IMR-90 (cell line): ENCODE measurements at regions not wholly inside any gene's neighbourhood (a gene's known extent, or its start where the extent isn't known, plus 50 kb on each side); places are given as distances from the start of the nearest gene placed in this dataset.
A peak's percentile ranks its signal among the peaks of the same experiment; 100 is the strongest.

Source experiments
- ATAC-seq: fragments of 200-7000 bp; cut with Tn5 transposase; 2 replicates; pipeline ENCODE4 v1.9.1; 2020; ENCODE audit warnings: low read depth, mild to moderate bottlenecking, moderate library complexity
- BruUV-seq: library from RNA; stranded (reverse); fragments of 400-500 nt; replicated peaks from 2 replicates; lab custom pipeline; 2021; lab: Mats Ljungman, UMichigan
- CTCF ChIA-PET: fragments of 300-600 bp; formaldehyde crosslinking; extraction: SDS; loops from one replicate; lab custom pipeline; 2021; ENCODE audit warnings: antibody characterized with exemption; lab: Yijun Ruan, JAX
- POLR2A ChIA-PET: fragments of 300-600 bp; sonication (Branson Sonifier 250); formaldehyde crosslinking; loops from one replicate; lab custom pipeline; 2022; ENCODE audit warnings: antibody characterized with exemption; ENCODE audit not compliant: unreplicated experiment; lab: Charles Lee
- DNase-seq: peaks from one replicate; pipeline ENCODE4 v3.0.0; 2013
- H2AFZ ChIP-seq: replicated peaks from 2 replicates; pipeline ENCODE3; 2013; ENCODE audit warnings: low read length, mild to moderate bottlenecking; ENCODE audit not compliant: poor library complexity
- H2AK5ac ChIP-seq: 2 replicates; pipeline ENCODE4 v1.6.1; 2013; ENCODE audit warnings: low read depth, low read length, inconsistent platforms
- H2AK9ac ChIP-seq: replicated peaks from 2 replicates; pipeline ENCODE3; 2013; ENCODE audit warnings: mild to moderate bottlenecking, low read depth, low read length, moderate library complexity; ENCODE audit not compliant: poor library complexity
- H2BK120ac ChIP-seq: 2 replicates; pipeline ENCODE4 v1.6.1; 2013; ENCODE audit warnings: low read depth, low read length, inconsistent platforms
- H2BK15ac ChIP-seq: 3 replicates; pipeline ENCODE4 v1.6.1; 2013; ENCODE audit warnings: low read depth, low read length, inconsistent platforms
- H2BK20ac ChIP-seq: 2 replicates; pipeline ENCODE4 v1.6.1; 2013; ENCODE audit warnings: low read depth, mild to moderate bottlenecking, inconsistent platforms, low read length, moderate library complexity
- H2BK5ac ChIP-seq: 2 replicates; pipeline ENCODE4 v1.6.1; 2013; ENCODE audit warnings: mild to moderate bottlenecking, low read depth, low read length, inconsistent platforms; ENCODE audit not compliant: poor library complexity, severe bottlenecking
- H3K14ac ChIP-seq: replicated peaks from 2 replicates; pipeline ENCODE4 v1.6.1; 2013; ENCODE audit warnings: low read depth, low read length, inconsistent platforms
- H3K18ac ChIP-seq: 2 replicates; pipeline ENCODE4 v1.6.1; 2013; ENCODE audit warnings: low read depth, low read length, control low read depth
- H3K23ac ChIP-seq: 2 replicates; pipeline ENCODE4 v1.6.1; 2013; ENCODE audit warnings: low read depth, low read length, inconsistent platforms
- H3K27ac ChIP-seq: 2 replicates; pipeline ENCODE4 v1.5.1; 2013; ENCODE audit warnings: mild to moderate bottlenecking, control low read depth, low read length; ENCODE audit not compliant: insufficient read depth
- H3K27me3 ChIP-seq: 2 replicates; pipeline ENCODE4 v1.6.1; 2013; ENCODE audit warnings: low read length; ENCODE audit not compliant: control insufficient read depth, insufficient read depth
- H3K36me3 ChIP-seq: 2 replicates; pipeline ENCODE4 v1.6.1; 2013; ENCODE audit warnings: low read length, mixed read lengths; ENCODE audit not compliant: control insufficient read depth, insufficient read depth
- H3K4ac ChIP-seq: 2 replicates; pipeline ENCODE4 v1.6.1; 2013; ENCODE audit warnings: low read depth, low read length, inconsistent platforms
- H3K4me1 ChIP-seq: 2 replicates; pipeline ENCODE4 v1.6.1; 2013; ENCODE audit warnings: low read length, mixed read lengths; ENCODE audit not compliant: control insufficient read depth, insufficient read depth
- H3K4me2 ChIP-seq: 2 replicates; pipeline ENCODE4 v1.6.1; 2013; ENCODE audit warnings: low read depth, mild to moderate bottlenecking, control low read depth, low read length, moderate library complexity
- H3K4me3 ChIP-seq: 2 replicates; pipeline ENCODE4 v1.5.1; 2013; ENCODE audit warnings: low read depth, mild to moderate bottlenecking, control low read depth, low read length, moderate library complexity; ENCODE audit not compliant: insufficient read depth
- H3K56ac ChIP-seq: 2 replicates; pipeline ENCODE4 v1.6.1; 2013; ENCODE audit warnings: low read length, inconsistent platforms; ENCODE audit not compliant: insufficient read depth; ENCODE audit errors: extremely low read depth
- H3K79me1 ChIP-seq, 2 experiments: 2 replicates each; pipeline ENCODE4 v1.6.1; 2013; ENCODE audit warnings: low read length in 2 of 2, inconsistent platforms in 1 of 2, low read depth in 1 of 2
- H3K9ac ChIP-seq: 2 replicates; pipeline ENCODE4 v1.6.1; 2013; ENCODE audit warnings: low read depth, low read length, control low read depth
- H3K9me1 ChIP-seq: 2 replicates; pipeline ENCODE4 v1.6.1; 2013; ENCODE audit warnings: low read length, inconsistent platforms; ENCODE audit not compliant: insufficient read depth
- H3K9me3 ChIP-seq: 2 replicates; pipeline ENCODE4 v1.6.1; 2013; ENCODE audit warnings: low read length; ENCODE audit not compliant: control insufficient read depth, insufficient read depth
- H4K20me1 ChIP-seq: 2 replicates; pipeline ENCODE4 v1.6.1; 2013; ENCODE audit warnings: low read length, inconsistent platforms; ENCODE audit not compliant: insufficient read depth
- H4K5ac ChIP-seq: 2 replicates; pipeline ENCODE4 v1.6.1; 2013; ENCODE audit warnings: mild to moderate bottlenecking, low read depth, low read length, control low read depth
- H4K8ac ChIP-seq, 2 experiments: 2 replicates each; pipeline ENCODE4 v1.6.1; 2013; ENCODE audit warnings: low read depth in 2 of 2, low read length in 2 of 2, control low read depth in 1 of 2, inconsistent platforms in 1 of 2
- H4K91ac ChIP-seq: 2 replicates; pipeline ENCODE4 v1.6.1; 2013; ENCODE audit warnings: low read depth, low read length, inconsistent platforms; ENCODE audit not compliant: insufficient read depth
- BHLHE40 ChIP-seq: fragments of 150-350 bp; IDR thresholded peaks from 2 replicates; pipeline ENCODE4 v1.6.1; 2016; ENCODE audit warnings: mild to moderate bottlenecking, low read depth, low read length
- CEBPB ChIP-seq: IDR thresholded peaks from 2 replicates; pipeline ENCODE4 v1.6.1; 2012; ENCODE audit warnings: low read depth, low read length, improper control_type of control experiment
- CHD1 ChIP-seq: IDR thresholded peaks from 2 replicates; pipeline ENCODE4 v1.6.1; 2012; ENCODE audit warnings: low read depth, low read length, improper control_type of control experiment
- CTCF ChIP-seq: conservative IDR thresholded peaks from 2 replicates; pipeline ENCODE4 v1.5.1; 2012; ENCODE audit warnings: mild to moderate bottlenecking, low read depth, low read length, improper control_type of control experiment
- ELK1 ChIP-seq: fragments of 150-350 bp; IDR thresholded peaks from 2 replicates; pipeline ENCODE4 v1.6.1; 2016; ENCODE audit warnings: low read depth, mild to moderate bottlenecking, low read length, moderate library complexity, borderline replicate concordance
- FOS ChIP-seq: fragments of 150-350 bp; IDR thresholded peaks from 2 replicates; pipeline ENCODE4 v1.6.1; 2016; ENCODE audit warnings: low read depth, low read length
- MAFK ChIP-seq: IDR thresholded peaks from 2 replicates; pipeline ENCODE4 v1.6.1; 2012; ENCODE audit warnings: low read depth, low read length, improper control_type of control experiment
- MAZ ChIP-seq: IDR thresholded peaks from 2 replicates; pipeline ENCODE4 v1.6.1; 2012; ENCODE audit warnings: low read depth, mild to moderate bottlenecking, low read length, improper control_type of control experiment, moderate library complexity, borderline replicate concordance
- MXI1 ChIP-seq: IDR thresholded peaks from 2 replicates; pipeline ENCODE4 v1.6.1; 2012; ENCODE audit warnings: low read depth, mild to moderate bottlenecking, low read length, moderate library complexity, borderline replicate concordance
- POLR2A ChIP-seq: IDR thresholded peaks from 2 replicates; pipeline ENCODE4 v1.6.1; 2012; ENCODE audit warnings: mild to moderate bottlenecking, low read depth, low read length
- RAD21 ChIP-seq: IDR thresholded peaks from 2 replicates; pipeline ENCODE4 v1.6.1; 2012; ENCODE audit warnings: low read length, improper control_type of control experiment
- RCOR1 ChIP-seq: IDR thresholded peaks from 2 replicates; pipeline ENCODE4 v1.6.1; 2012; ENCODE audit warnings: mild to moderate bottlenecking, low read length, improper control_type of control experiment; ENCODE audit not compliant: insufficient replicate concordance
- RFX5 ChIP-seq: IDR thresholded peaks from 2 replicates; pipeline ENCODE4 v1.8.0; 2012; ENCODE audit warnings: low read depth, mild to moderate bottlenecking, low read length, moderate library complexity
- SMC3 ChIP-seq: fragments of 150-350 bp; IDR thresholded peaks from 2 replicates; pipeline ENCODE4 v1.6.1; 2016; ENCODE audit warnings: low read depth, mild to moderate bottlenecking, antibody characterized with exemption, low read length, moderate library complexity
- USF2 ChIP-seq: fragments of 150-350 bp; IDR thresholded peaks from 2 replicates; pipeline ENCODE4 v1.6.1; 2017; ENCODE audit warnings: mild to moderate bottlenecking, antibody characterized with exemption, low read length, low read depth
- WGBS, 2 experiments: methylation state at CpG; one replicate each; pipeline versions ENCODE4 v1.1.5 to v1.1.7; 2013; ENCODE audit warnings: missing lambda C conversion rate in 2 of 2; ENCODE audit not compliant: insufficient read length in 1 of 2; ENCODE audit errors: extremely low coverage in 2 of 2; 5-methylcytosine and 5-hydroxymethylcytosine counted together
- dilution Hi-C: fragments of 300-500 bp; cut with HindIII; formaldehyde crosslinking; loops from one replicate; pipeline ENCODE4 v1.14.3; 2018; ENCODE audit warnings: low sequenced_read_pairs; ENCODE audit not compliant: unreplicated experiment
- in situ Hi-C: fragments of 300-500 bp; cut with MboI; formaldehyde crosslinking; loops from 3 replicates; pipeline ENCODE4 v1.14.3; 2019; ENCODE audit warnings: low sequenced_read_pairs, inconsistent platforms, mixed read lengths
- intact Hi-C: fragments of 100-400 bp; cut with micrococcal nuclease; formaldehyde crosslinking; loops from 2 replicates; pipeline ENCODE4 v1.10.0; 2022

- Histone ChIP-seq H3K56ac (no peak overlapping the region), H2AK5ac (peak overlapping the region; percentile 75), H3K4me3 (no peak overlapping the region), H3K27me3 (no peaks in the 10 kb centered on the region), H2BK5ac (peak overlapping the region; percentile 49), H2AK9ac (no peak overlapping the region), H3K27ac (no peak overlapping the region), H3K23ac (no peak overlapping the region), H3K4me2 (peak overlapping the region; percentile 30; the same call in 1 of the 2 replicates), H2BK120ac (peak overlapping the region; percentile 78), H3K4ac (peak overlapping the region; percentile 59), H3K79me1 (no peaks in the 10 kb centered on the region), H3K18ac (peak overlapping the region; percentile 63; the same call in 1 of the 2 replicates), H3K36me3 (no peaks in the 10 kb centered on the region), H3K14ac (peak overlapping the region; percentile 42), H4K91ac (peak overlapping the region; percentile 46), H4K5ac (peak overlapping the region; percentile 12), H3K9me3 (no peaks in the 10 kb centered on the region), H3K9me1 (peaks cover 14% of the 10 kb centered on the region), H4K8ac (peak overlapping the region in 1 of 2 experiments; percentile 45; a peak in 2 of 4 replicates), H4K20me1 (no peaks in the 10 kb centered on the region), H2BK20ac (peak overlapping the region; percentile 75), H3K9ac (no peak overlapping the region), H2AFZ (no peak overlapping the region), H2BK15ac (peak overlapping the region; percentile 59; the same call in 1 of the 3 replicates), H3K4me1 (peaks cover 10% of the 10 kb centered on the region)
- WGBS, 2 experiments, result no CpG with 5 or more reads among the region's 3 CpGs
- intact Hi-C loops, result no loop called here
- ATAC-seq (peak; percentile 94), DNase-seq (peak; percentile 99)
- ChIA-PET CTCF (no interaction called here), POLR2A (no interaction called here)
- in situ Hi-C loops, result no loop called here
- dilution Hi-C loops, result no loop called here
- BruUV-seq, result no TSS peak
- TF ChIP-seq SMC3, result 0 out of 2 replicates have a peak, but pooled peaks have one; percentile 10
- peak; percentile 27 for TF ChIP-seq CEBPB
- TF ChIP-seq MAFK, result peak; percentile 96
- no peak for TF ChIP-seq CTCF
- no peak for TF ChIP-seq RFX5
- TF ChIP-seq BHLHE40, result peak; percentile 95
- TF ChIP-seq MXI1, result no peak
- no peak for TF ChIP-seq MAZ
- peak; percentile 87; the same call in 1 of the 2 replicates for TF ChIP-seq FOS
- TF ChIP-seq RAD21, result no peak
- peak; percentile 78 for TF ChIP-seq RCOR1
- TF ChIP-seq USF2, result no peak
- no peak for TF ChIP-seq POLR2A
- TF ChIP-seq CHD1, result no peak
- TF ChIP-seq ELK1, result no peak
These were observed 191.2 kb upstream of the NABP1 start for GRCh38 chr2:191486584-191487320.
